Cardiac muscle cell (in vitro differentiated cells and primary cell): ENCODE measurements at regions not wholly inside any gene's neighbourhood (a gene's known extent, or its start where the extent isn't known, plus 50 kb on each side); places are given as distances from the start of the nearest gene placed in this dataset.

Experiments
- DNase-seq, 2 donors: peaks; one replicate each; pipeline versions ENCODE4 v3.0.0 to v3.0.0-alpha.2; 2010 to 2017; ENCODE audit warnings: low read depth in 1 of 2, low spot score in 1 of 2
- H3K27ac ChIP-seq: fragments of 200-600 bp; sonication (generic); 2 replicates; pipeline ENCODE4 v1.5.1; 2016
- H3K27me3 ChIP-seq: fragments of 200-600 bp; sonication (generic); 2 replicates; pipeline ENCODE4 v1.6.0; 2016; ENCODE audit warnings: control low read depth
- H3K36me3 ChIP-seq: fragments of 200-600 bp; sonication (generic); 2 replicates; pipeline ENCODE4 v1.5.1; 2016; ENCODE audit warnings: control low read depth
- H3K4me1 ChIP-seq: fragments of 200-600 bp; sonication (generic); 2 replicates; pipeline ENCODE4 v1.8.1; 2017; ENCODE audit warnings: low read depth, mild to moderate bottlenecking, mixed run types
- H3K4me3 ChIP-seq: fragments of 200-600 bp; sonication (generic); 2 replicates; pipeline ENCODE4 v1.5.1; 2016; ENCODE audit warnings: mild to moderate bottlenecking
- H3K9me3 ChIP-seq: fragments of 200-600 bp; sonication (generic); 2 replicates; pipeline ENCODE4 v1.5.1; 2017; ENCODE audit warnings: low read depth, mild to moderate bottlenecking, control low read depth
- CTCF ChIP-seq: IDR thresholded peaks from 2 replicates; pipeline ENCODE4 v1.5.1; 2012; ENCODE audit warnings: low read depth, mild to moderate bottlenecking, low read length

GRCh38 chr13:79160818-79161217 is 245.2 kb downstream of the RBM26 start:
- H3K4me3 ChIP-seq = no peak overlapping the region
- H3K4me1 ChIP-seq = no peaks in the 10 kb centered on the region
- H3K36me3 ChIP-seq = no peaks in the 10 kb centered on the region
- no peaks in the 10 kb centered on the region for H3K9me3 ChIP-seq
- H3K27me3 ChIP-seq = no peaks in the 10 kb centered on the region
- TF ChIP-seq CTCF = no peak
- no peak for DNase-seq
- no peak overlapping the region for H3K27ac ChIP-seq

DNA sequence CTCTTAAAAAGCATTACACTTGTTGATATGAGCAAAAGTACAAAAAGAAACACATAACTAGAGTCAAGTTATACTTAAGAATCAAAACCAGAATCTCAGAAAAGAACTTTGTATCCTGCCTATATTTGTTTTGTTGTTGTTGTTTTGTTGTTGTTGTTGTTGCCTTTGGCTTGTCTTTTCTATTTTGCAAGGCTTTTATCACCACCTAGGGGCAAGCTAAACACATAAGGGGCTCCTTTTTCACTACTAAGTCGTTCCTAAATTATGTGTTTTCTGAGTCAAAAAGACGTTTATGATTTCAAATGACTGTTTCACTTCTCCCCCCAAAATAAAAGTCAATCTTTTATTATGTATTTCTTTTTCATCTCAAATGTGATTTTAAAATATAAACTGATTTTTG is 250.2 kb downstream of the RBM26 start:
- DNase-seq = no peak
- no peaks in the 10 kb centered on the region for H3K4me1 ChIP-seq
- no peak overlapping the region for H3K27ac ChIP-seq
- H3K4me3 ChIP-seq = no peak overlapping the region
- no peaks in the 10 kb centered on the region for H3K27me3 ChIP-seq
- no peaks in the 10 kb centered on the region for H3K36me3 ChIP-seq
- no peak for TF ChIP-seq CTCF
- H3K9me3 ChIP-seq = no peaks in the 10 kb centered on the region

- no peak for TF ChIP-seq CTCF
- DNase-seq = no peak
- Histone ChIP-seq H3K27me3 (no peaks in the 10 kb centered on the region), H3K9me3 (no peaks in the 10 kb centered on the region), H3K4me1 (no peaks in the 10 kb centered on the region), H3K4me3 (no peak overlapping the region), H3K27ac (no peak overlapping the region), H3K36me3 (no peaks in the 10 kb centered on the region)
Observed at GRCh38 chr13:79149210-79149609, 256.8 kb downstream of the RBM26 start.

GRCh38 chr13:79141082-79141481 is 265.0 kb downstream of the RBM26 start:
- TF ChIP-seq CTCF = no peak
- Histone ChIP-seq H3K27ac (no peak overlapping the region), H3K9me3 (no peaks in the 10 kb centered on the region), H3K27me3 (no peaks in the 10 kb centered on the region), H3K36me3 (no peaks in the 10 kb centered on the region), H3K4me1 (no peaks in the 10 kb centered on the region), H3K4me3 (no peak overlapping the region)
- no peak for DNase-seq

DNA sequence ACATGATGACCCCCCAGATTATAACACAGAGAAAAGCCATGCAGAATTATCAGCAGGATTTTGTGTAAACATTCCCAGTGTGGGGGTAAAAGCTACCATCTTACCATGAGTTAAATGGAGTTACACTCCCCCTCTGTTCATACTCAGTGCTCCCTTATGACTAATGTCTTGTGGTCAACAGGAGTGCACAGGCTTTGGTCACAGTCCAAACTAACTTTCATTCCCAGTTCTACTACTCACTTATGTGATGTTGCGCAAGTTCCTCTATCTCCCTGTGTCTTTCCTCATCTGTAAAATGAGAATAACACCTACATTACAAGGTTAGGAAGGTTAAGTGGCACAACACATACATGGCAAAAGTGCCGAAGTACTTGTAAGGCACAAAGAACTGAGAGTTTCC is 277.9 kb downstream of the RBM26 start:
- Histone ChIP-seq H3K27ac (no peak overlapping the region), H3K4me1 (no peaks in the 10 kb centered on the region), H3K4me3 (no peak overlapping the region), H3K36me3 (no peaks in the 10 kb centered on the region), H3K9me3 (no peaks in the 10 kb centered on the region), H3K27me3 (no peaks in the 10 kb centered on the region)
- DNase-seq = peak in 1 of 2 donors; percentile 68
- no peak for TF ChIP-seq CTCF

- Histone ChIP-seq H3K4me1 (no peaks in the 10 kb centered on the region), H3K36me3 (no peaks in the 10 kb centered on the region), H3K4me3 (no peak overlapping the region), H3K9me3 (no peaks in the 10 kb centered on the region), H3K27ac (no peak overlapping the region), H3K27me3 (no peaks in the 10 kb centered on the region)
- no peak for DNase-seq
- no peak for TF ChIP-seq CTCF
Observed at GRCh38 chr13:79126706-79127105, 279.3 kb downstream of the RBM26 start.
